ENCODE measurements at regions not wholly inside any gene's neighbourhood (a gene's known extent, or its start where the extent isn't known, plus 50 kb on each side); places are given as distances from the start of the nearest gene placed in this dataset.

DNA sequence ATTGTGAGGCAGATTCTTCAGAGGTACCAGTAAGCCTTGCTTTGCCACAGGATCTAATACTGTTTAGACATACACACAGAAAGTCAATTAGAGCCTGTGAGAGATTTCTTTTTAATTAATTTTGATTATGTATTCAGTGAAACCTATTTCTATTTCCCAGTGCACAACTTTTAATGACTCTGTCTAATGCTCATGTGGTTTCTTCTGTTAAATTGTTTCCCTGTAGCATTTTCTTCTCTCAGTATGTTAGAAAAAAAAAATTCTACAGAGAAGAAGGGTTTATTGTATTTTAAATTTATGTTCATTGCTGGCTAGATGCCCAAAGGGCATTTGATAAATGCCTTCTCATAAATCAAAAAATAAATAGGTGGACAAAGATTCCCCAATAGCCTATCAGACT is 293.7 kb downstream of the C6orf118 start:
- H3K27me3 ChIP-seq = no peaks in the 10 kb centered on the region
- H3K27ac ChIP-seq = no peak overlapping the region
- no peak for DNase-seq (ENCODE audit: low spot score in 2 of 2)
- H3K9me3 ChIP-seq = no peaks in the 10 kb centered on the region
- no peaks in the 10 kb centered on the region for H3K4me1 ChIP-seq
- no peaks in the 10 kb centered on the region for H3K36me3 ChIP-seq
- TF ChIP-seq POLR2A (IDR thresholded peaks at IDR 0.05) (no peak), EP300 (IDR thresholded peaks at IDR 0.05) (no peak)
- TF ChIP-seq, protein P1, sequence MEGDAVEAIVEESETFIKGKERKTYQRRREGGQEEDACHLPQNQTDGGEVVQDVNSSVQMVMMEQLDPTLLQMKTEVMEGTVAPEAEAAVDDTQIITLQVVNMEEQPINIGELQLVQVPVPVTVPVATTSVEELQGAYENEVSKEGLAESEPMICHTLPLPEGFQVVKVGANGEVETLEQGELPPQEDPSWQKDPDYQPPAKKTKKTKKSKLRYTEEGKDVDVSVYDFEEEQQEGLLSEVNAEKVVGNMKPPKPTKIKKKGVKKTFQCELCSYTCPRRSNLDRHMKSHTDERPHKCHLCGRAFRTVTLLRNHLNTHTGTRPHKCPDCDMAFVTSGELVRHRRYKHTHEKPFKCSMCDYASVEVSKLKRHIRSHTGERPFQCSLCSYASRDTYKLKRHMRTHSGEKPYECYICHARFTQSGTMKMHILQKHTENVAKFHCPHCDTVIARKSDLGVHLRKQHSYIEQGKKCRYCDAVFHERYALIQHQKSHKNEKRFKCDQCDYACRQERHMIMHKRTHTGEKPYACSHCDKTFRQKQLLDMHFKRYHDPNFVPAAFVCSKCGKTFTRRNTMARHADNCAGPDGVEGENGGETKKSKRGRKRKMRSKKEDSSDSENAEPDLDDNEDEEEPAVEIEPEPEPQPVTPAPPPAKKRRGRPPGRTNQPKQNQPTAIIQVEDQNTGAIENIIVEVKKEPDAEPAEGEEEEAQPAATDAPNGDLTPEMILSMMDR (IDR thresholded peaks at IDR 0.05) = no peak
- no peak overlapping the region for H3K4me3 ChIP-seq

DNA sequence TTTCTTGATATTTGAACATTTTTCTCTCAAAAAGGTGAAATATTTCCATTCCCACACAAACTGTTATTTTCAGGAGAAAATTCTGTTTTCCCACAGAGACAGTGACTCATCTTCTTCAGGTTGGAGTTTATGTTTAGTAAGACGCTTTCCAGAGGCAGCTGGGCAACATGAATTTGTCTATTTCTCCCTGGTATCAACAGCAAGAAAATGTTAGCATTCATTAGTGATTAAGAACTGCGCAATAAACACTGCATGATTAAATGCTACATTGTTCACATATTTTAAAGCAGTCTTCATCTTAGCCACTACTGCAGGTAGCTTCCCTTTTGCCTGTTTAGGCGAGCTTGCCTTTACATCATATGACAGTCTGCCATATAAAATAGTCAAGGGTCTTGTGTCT is 295.7 kb downstream of the C6orf118 start:
- no peaks in the 10 kb centered on the region for H3K4me1 ChIP-seq
- TF ChIP-seq, protein P1 (IDR thresholded peaks at IDR 0.05) = no peak
- TF ChIP-seq EP300 (IDR thresholded peaks at IDR 0.05) = no peak
- WGBS, 2 donors = 66 to 67% methylated on average over 3 of the region's 3 CpGs
- H3K27ac ChIP-seq = no peak overlapping the region
- DNase-seq (ENCODE audit: low spot score in 2 of 2) = no peak
- no peaks in the 10 kb centered on the region for H3K27me3 ChIP-seq
- H3K4me3 ChIP-seq = no peak overlapping the region
- no peaks in the 10 kb centered on the region for H3K36me3 ChIP-seq
- no peaks in the 10 kb centered on the region for H3K9me3 ChIP-seq

DNA sequence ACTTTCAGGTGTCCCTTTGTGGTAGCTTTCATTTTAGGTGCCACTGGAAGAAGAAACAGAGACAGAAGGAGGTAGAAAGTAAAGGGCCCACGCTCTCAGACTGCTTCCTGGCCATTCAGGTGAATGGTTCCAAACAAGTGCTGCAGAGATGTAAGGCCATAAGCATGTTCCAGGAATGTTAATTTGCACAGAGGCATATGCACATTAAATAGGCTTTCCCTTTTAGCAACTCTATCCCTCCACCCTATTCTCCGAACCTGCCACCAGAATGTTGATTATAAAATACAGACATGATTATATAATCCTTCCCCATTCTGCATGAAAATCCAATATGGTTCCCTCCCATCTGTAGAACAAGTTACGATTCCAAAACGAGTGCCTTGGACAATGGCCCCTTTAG is 297.2 kb downstream of the C6orf118 start:
- no peaks in the 10 kb centered on the region for H3K9me3 ChIP-seq
- no peaks in the 10 kb centered on the region for H3K36me3 ChIP-seq
- no peak for DNase-seq (ENCODE audit: low spot score in 2 of 2)
- H3K4me3 ChIP-seq = no peak overlapping the region
- H3K4me1 ChIP-seq = no peaks in the 10 kb centered on the region
- 83 to 85% methylated on average over 4 of the region's 4 CpGs for WGBS, 2 donors
- no peak for TF ChIP-seq POLR2A (IDR thresholded peaks at IDR 0.05)
- TF ChIP-seq, protein P1 (IDR thresholded peaks at IDR 0.05) = no peak
- TF ChIP-seq EP300 (IDR thresholded peaks at IDR 0.05) = no peak
- no peak overlapping the region for H3K27ac ChIP-seq
- H3K27me3 ChIP-seq = no peaks in the 10 kb centered on the region

DNA sequence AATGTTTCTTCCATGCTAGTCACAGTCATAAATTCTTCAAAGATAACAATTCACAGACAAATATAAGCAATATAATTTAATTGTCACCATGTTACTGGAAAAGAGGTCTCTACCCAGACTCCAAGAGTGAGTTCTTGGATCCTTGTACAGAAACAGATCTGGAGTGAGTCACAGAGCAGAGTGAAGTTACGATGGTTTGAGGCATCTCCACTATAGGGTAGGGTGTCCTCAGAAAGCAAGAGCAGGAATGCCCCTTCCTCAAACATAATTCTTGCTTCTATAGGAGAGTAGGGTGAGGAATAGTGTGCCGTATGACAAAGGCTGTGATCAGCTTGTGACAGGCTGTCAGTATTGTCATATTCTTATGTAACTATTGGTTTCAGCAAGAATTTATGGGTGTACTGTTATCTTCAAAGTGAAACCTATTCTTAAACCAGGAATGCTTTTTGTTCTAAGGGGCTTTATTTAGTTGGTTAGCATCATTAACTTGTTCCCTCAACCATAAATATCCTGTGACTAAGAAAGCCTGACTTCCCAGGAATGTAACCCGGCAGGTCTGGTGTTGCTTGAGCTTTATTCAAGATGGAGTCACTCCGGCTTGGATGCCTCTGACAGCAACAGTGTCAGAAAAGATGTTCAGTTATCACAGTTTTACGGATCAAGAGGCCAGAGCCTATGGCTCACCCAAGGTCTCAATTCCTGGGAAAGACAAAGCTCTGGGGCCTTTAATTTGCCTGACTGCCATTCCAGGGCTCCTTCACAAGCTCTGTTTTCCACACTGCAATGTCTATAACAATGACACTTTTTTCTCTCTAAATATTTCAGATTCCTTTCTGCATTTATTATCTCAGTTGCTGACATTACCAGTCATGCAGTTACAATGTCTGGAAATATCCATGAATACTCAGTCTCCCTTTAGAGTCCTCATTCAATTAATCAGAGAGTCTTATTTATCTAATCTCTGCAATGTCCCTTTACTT is 298.6 kb downstream of the C6orf118 start:
- no peaks in the 10 kb centered on the region for H3K27me3 ChIP-seq
- H3K4me1 ChIP-seq = no peaks in the 10 kb centered on the region
- H3K9me3 ChIP-seq = no peaks in the 10 kb centered on the region
- H3K36me3 ChIP-seq = no peaks in the 10 kb centered on the region
- no peak overlapping the region for H3K27ac ChIP-seq
- TF ChIP-seq EP300 (IDR thresholded peaks at IDR 0.05) = no peak
- TF ChIP-seq POLR2A (IDR thresholded peaks at IDR 0.05) = no peak
- TF ChIP-seq, protein P1 (IDR thresholded peaks at IDR 0.05) = no peak
- DNase-seq (ENCODE audit: low spot score in 2 of 2) = no peak
- H3K4me3 ChIP-seq = no peak overlapping the region
- 69 to 71% methylated on average over 5 of the region's 5 CpGs for WGBS, 2 donors

DNA sequence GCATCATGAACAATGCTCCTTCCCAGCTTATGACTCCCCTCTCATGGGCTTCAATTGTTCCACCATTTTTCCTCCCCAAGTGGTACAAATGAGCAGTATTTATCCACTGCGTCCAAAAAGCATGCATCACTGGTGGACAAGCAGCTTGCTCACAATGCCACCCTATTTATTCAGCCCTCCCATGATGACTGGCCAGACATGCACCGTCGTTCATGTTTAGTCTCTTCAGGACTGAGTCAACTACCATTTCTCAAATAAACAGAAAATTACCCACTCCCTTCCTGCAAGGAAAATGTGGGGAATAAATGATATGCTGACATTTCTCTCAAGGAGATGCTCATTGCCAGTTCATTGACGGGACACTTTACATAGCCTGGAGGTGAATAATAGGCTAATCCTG is 300.4 kb downstream of the C6orf118 start:
- no peak for DNase-seq (ENCODE audit: low spot score in 2 of 2)
- WGBS, 2 donors = 68 to 74% methylated on average over 4 of the region's 4 CpGs
- TF ChIP-seq, protein P1 (IDR thresholded peaks at IDR 0.05) = no peak
- TF ChIP-seq EP300 (IDR thresholded peaks at IDR 0.05) (no peak), POLR2A (IDR thresholded peaks at IDR 0.05) (no peak)

More for the DNA sequence above, 300.4 kb downstream of the C6orf118 start:
- no peaks in the 10 kb centered on the region for H3K36me3 ChIP-seq
- H3K9me3 ChIP-seq = peaks cover 0 to 4% (median 0%) of the 10 kb centered on the region in 4 donors
- H3K4me3 ChIP-seq = no peak overlapping the region
- H3K27me3 ChIP-seq = no peaks in the 10 kb centered on the region
- no peaks in the 10 kb centered on the region for H3K4me1 ChIP-seq
- H3K27ac ChIP-seq = no peak overlapping the region

Data from tibial nerve (tissue), 4 donors.